Keratinocyte (primary cell): ENCODE measurements at regions not wholly inside any gene's neighbourhood (a gene's known extent, or its start where the extent isn't known, plus 50 kb on each side); places are given as distances from the start of the nearest gene placed in this dataset.

Experiments used
- DNase-seq: peaks from one replicate; pipeline ENCODE4 v3.0.0-alpha.2; 2011; ENCODE audit warnings: low read depth, missing footprints, low spot score
- FAIRE-seq: peaks from 2 replicates; lab custom pipeline; 2011; peaks lifted over from hg19 to GRCh38; lab: Jason Lieb, UNC
- H2AFZ ChIP-seq: 2 replicates; pipeline ENCODE4 v1.6.0; 2012; ENCODE audit warnings: low read length, control low read depth, inconsistent platforms; ENCODE audit not compliant: control insufficient read depth
- H3K27ac ChIP-seq: 2 replicates; pipeline ENCODE4 v1.5.1; 2011; ENCODE audit warnings: low read length; ENCODE audit not compliant: control insufficient read depth, insufficient read depth
- H3K27me3 ChIP-seq: 3 replicates; pipeline ENCODE4 v1.6.0; 2011; ENCODE audit warnings: low read length; ENCODE audit not compliant: control insufficient read depth, insufficient read depth; ENCODE audit errors: extremely low read depth
- H3K36me3 ChIP-seq, 2 experiments: 2 replicates in 1 of 2; 3 replicates in 1 of 2; pipeline ENCODE4 v1.5.1; 2011; ENCODE audit warnings: low read length in 2 of 2, mild to moderate bottlenecking in 1 of 2; ENCODE audit not compliant: control insufficient read depth in 2 of 2, insufficient read depth in 2 of 2; ENCODE audit errors: extremely low read depth in 1 of 2
- H3K4me1 ChIP-seq: 3 replicates; pipeline ENCODE4 v1.5.1; 2011; ENCODE audit warnings: low read length; ENCODE audit not compliant: control insufficient read depth, insufficient read depth; ENCODE audit errors: extremely low read depth
- H3K4me2 ChIP-seq: 3 replicates; pipeline ENCODE4 v1.6.0; 2011; ENCODE audit warnings: low read depth, low read length; ENCODE audit not compliant: control insufficient read depth, insufficient read depth; ENCODE audit errors: extremely low read depth
- H3K4me3 ChIP-seq, 3 experiments: fragments of 200-600 bp in 1 of 3; sonication (generic) in 1 of 3; 2 replicates in 2 of 3; 3 replicates in 1 of 3; pipeline ENCODE4 v1.5.1; 2011 to 2016; ENCODE audit warnings: low read length in 3 of 3, mild to moderate bottlenecking in 3 of 3, control low read depth in 2 of 3, inconsistent platforms in 1 of 3, low read depth in 1 of 3, mixed read lengths in 1 of 3, mixed run types in 1 of 3, moderate library complexity in 1 of 3; ENCODE audit not compliant: control insufficient read depth in 2 of 3, insufficient read depth in 2 of 3; ENCODE audit errors: extremely low read depth in 1 of 3
- H3K79me2 ChIP-seq: 2 replicates; pipeline ENCODE4 v1.6.0; 2012; ENCODE audit warnings: low read length; ENCODE audit not compliant: control insufficient read depth, insufficient read depth
- H3K9ac ChIP-seq: 3 replicates; pipeline ENCODE4 v1.6.0; 2011; ENCODE audit warnings: low read length; ENCODE audit not compliant: control insufficient read depth, insufficient read depth; ENCODE audit errors: extremely low read depth
- H3K9me1 ChIP-seq: 3 replicates; pipeline ENCODE4 v1.6.0; 2011; ENCODE audit warnings: low read length; ENCODE audit not compliant: control insufficient read depth, insufficient read depth; ENCODE audit errors: extremely low read depth
- H3K9me3 ChIP-seq: 2 replicates; pipeline ENCODE4 v1.5.1; 2012; ENCODE audit warnings: low read depth, low read length; ENCODE audit not compliant: control insufficient read depth
- H4K20me1 ChIP-seq: 3 replicates; pipeline ENCODE4 v1.6.0; 2011; ENCODE audit warnings: low read length; ENCODE audit not compliant: control insufficient read depth, insufficient read depth; ENCODE audit errors: extremely low read depth
- EZH2 ChIP-seq: IDR thresholded peaks from one replicate; pipeline ENCODE4 v1.6.1; 2012; ENCODE audit warnings: inconsistent platforms, mild to moderate bottlenecking, low read length, moderate library complexity
- dilution Hi-C: fragments of 300-500 bp; cut with MboI; formaldehyde crosslinking; loops from one replicate; pipeline ENCODE4 v1.7.0; 2020; ENCODE audit warnings: low sequenced_read_pairs; ENCODE audit not compliant: extremely low pct_ligation_motif_present
- TF ChIP-seq, protein P1 (sequence below), 3 experiments: IDR thresholded peaks in 1 of 3; conservative IDR thresholded peaks in 1 of 3; optimal IDR thresholded peaks in 1 of 3; 2 replicates in 2 of 3; 3 replicates in 1 of 3; pipeline versions ENCODE3 to v1.5.1; 2011; ENCODE audit warnings: low read length in 3 of 3, mild to moderate bottlenecking in 3 of 3, moderate library complexity in 2 of 3, control low read depth in 1 of 3, inconsistent platforms in 1 of 3; ENCODE audit not compliant: insufficient read depth in 2 of 3; ENCODE audit errors: extremely low read depth in 1 of 3

DNA sequence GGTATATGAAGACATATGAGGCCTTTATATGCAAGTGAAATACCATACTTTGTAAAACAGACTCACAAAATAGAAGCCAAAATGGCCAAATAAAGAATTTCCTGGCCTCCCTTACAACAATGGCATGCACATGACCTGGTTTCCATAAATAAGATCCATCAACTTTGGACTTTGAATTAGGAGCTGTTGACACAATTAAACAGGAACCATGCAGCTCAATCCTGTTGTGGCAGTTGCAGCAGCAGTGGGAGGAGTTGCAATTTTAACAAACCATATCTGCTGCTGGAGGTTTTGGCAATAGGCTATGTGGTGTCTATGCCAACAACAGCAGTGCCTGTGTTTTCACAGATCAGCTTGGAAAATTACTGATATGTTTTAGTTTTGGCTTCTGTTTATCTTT, 818.6 kb downstream of the FAM181B start:
- no peak for DNase-seq
- H4K20me1 ChIP-seq = no peaks in the 10 kb centered on the region
- H3K4me1 ChIP-seq = no peaks in the 10 kb centered on the region
- no peak overlapping the region for H3K4me2 ChIP-seq
- H3K27me3 ChIP-seq = no peaks in the 10 kb centered on the region
- H3K36me3 ChIP-seq = no peaks in the 10 kb centered on the region
- no peaks in the 10 kb centered on the region for H3K9me1 ChIP-seq
- no peak for FAIRE-seq
- no peak overlapping the region for H3K4me3 ChIP-seq
- H3K27ac ChIP-seq = no peak overlapping the region
- dilution Hi-C loops = no loop called here
- no peak overlapping the region for H3K9ac ChIP-seq
- no peak for TF ChIP-seq EZH2
- TF ChIP-seq, protein P1, sequence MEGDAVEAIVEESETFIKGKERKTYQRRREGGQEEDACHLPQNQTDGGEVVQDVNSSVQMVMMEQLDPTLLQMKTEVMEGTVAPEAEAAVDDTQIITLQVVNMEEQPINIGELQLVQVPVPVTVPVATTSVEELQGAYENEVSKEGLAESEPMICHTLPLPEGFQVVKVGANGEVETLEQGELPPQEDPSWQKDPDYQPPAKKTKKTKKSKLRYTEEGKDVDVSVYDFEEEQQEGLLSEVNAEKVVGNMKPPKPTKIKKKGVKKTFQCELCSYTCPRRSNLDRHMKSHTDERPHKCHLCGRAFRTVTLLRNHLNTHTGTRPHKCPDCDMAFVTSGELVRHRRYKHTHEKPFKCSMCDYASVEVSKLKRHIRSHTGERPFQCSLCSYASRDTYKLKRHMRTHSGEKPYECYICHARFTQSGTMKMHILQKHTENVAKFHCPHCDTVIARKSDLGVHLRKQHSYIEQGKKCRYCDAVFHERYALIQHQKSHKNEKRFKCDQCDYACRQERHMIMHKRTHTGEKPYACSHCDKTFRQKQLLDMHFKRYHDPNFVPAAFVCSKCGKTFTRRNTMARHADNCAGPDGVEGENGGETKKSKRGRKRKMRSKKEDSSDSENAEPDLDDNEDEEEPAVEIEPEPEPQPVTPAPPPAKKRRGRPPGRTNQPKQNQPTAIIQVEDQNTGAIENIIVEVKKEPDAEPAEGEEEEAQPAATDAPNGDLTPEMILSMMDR (optimal IDR thresholded peaks at IDR 0.05 in 1 of 3, IDR thresholded peaks at IDR 0.05 in 1 of 3, conservative IDR thresholded peaks at IDR 0.05 in 1 of 3; ENCODE audit: extremely low read depth in 1 of 3, insufficient read depth in 2 of 3, low read length in 3 of 3) = no peak
- no peaks in the 10 kb centered on the region for H3K79me2 ChIP-seq
- H3K9me3 ChIP-seq = no peaks in the 10 kb centered on the region
- H2AFZ ChIP-seq = no peak overlapping the region

DNA sequence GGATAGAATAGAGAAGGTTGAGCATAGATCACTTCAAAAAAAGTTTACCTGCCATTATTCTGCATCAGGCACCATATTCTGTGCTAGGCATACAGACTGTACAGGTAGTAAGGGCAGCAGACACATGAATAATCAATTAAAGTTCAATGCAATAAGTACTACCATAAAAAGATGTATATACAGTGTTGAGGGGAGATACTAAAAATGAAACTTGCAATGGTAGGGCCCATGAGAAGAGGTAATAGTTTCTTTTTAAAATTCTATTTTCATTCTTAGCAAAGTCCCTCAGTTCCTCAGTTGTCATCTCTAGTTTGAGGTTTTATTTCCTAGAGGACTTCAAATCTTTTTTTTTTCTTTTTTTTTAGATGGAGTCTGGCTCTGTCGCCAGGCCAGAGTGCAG, 819.9 kb downstream of the FAM181B start:
- no peaks in the 10 kb centered on the region for H3K79me2 ChIP-seq
- no peaks in the 10 kb centered on the region for H4K20me1 ChIP-seq
- dilution Hi-C loops = no loop called here
- DNase-seq (no peak), FAIRE-seq (no peak)
- H3K9ac ChIP-seq = no peak overlapping the region
- no peak overlapping the region for H3K4me2 ChIP-seq
- H3K27ac ChIP-seq = no peak overlapping the region
- no peaks in the 10 kb centered on the region for H3K9me1 ChIP-seq
- no peaks in the 10 kb centered on the region for H3K4me1 ChIP-seq
- H3K9me3 ChIP-seq = no peaks in the 10 kb centered on the region
- TF ChIP-seq, protein P1 (optimal IDR thresholded peaks at IDR 0.05 in 1 of 3, IDR thresholded peaks at IDR 0.05 in 1 of 3, conservative IDR thresholded peaks at IDR 0.05 in 1 of 3; ENCODE audit: extremely low read depth in 1 of 3, insufficient read depth in 2 of 3, low read length in 3 of 3) = no peak
- no peak for TF ChIP-seq EZH2
- no peak overlapping the region for H2AFZ ChIP-seq
- no peak overlapping the region for H3K4me3 ChIP-seq
- H3K27me3 ChIP-seq = no peaks in the 10 kb centered on the region
- no peaks in the 10 kb centered on the region for H3K36me3 ChIP-seq
